Activated CD4-positive, alpha-beta T cell treated with anti-CD3 and anti-CD28 coated beads for 24 hours (primary cell): ENCODE measurements at regions not wholly inside any gene's neighbourhood (a gene's known extent, or its start where the extent isn't known, plus 50 kb on each side); places are given as distances from the start of the nearest gene placed in this dataset.

Experiments
- DNase-seq, 2 donors: peaks; one replicate each; pipeline ENCODE4 v3.0.0-alpha.2; 2020; ENCODE audit warnings: low read depth in 2 of 2

GRCh38 chr18:26794230-26795101, 71.0 kb downstream of the AQP4 start:
- DNase-seq: no peak

GRCh38 chr18:26792661-26793060, 72.8 kb downstream of the AQP4 start:
- DNase-seq: no peak

- DNase-seq: no peak
These were observed 73.8 kb downstream of the AQP4 start for GRCh38 chr18:26791676-26792075.

- no peak for DNase-seq
These were observed 80.9 kb downstream of the AQP4 start for GRCh38 chr18:26784599-26784998.

- no peak for DNase-seq
These were observed 82.3 kb downstream of the AQP4 start for GRCh38 chr18:26783170-26783569.

- no peak for DNase-seq
These were observed 84.8 kb downstream of the AQP4 start for GRCh38 chr18:26780520-26781325.

- DNase-seq: no peak
These were observed 87.5 kb downstream of the AQP4 start for GRCh38 chr18:26778054-26778393.

GRCh38 chr18:26777351-26778053, 88.0 kb downstream of the AQP4 start:
- DNase-seq: no peak

- DNase-seq: no peak
These were observed 92.8 kb downstream of the AQP4 start for GRCh38 chr18:26772691-26773090.

- no peak for DNase-seq
These were observed 94.0 kb downstream of the AQP4 start for GRCh38 chr18:26771524-26771923.

- no peak for DNase-seq
These were observed 97.1 kb downstream of the AQP4 start for GRCh38 chr18:26768385-26768784.

GRCh38 chr18:26765498-26765897, 100.0 kb downstream of the AQP4 start:
- DNase-seq: no peak

- DNase-seq: no peak
These were observed 100.9 kb downstream of the AQP4 start for GRCh38 chr18:26764586-26764985.

GRCh38 chr18:26764177-26764576, 101.3 kb downstream of the AQP4 start:
- no peak for DNase-seq

- no peak for DNase-seq
These were observed 101.9 kb downstream of the AQP4 start for GRCh38 chr18:26763446-26764110.

GRCh38 chr18:26757263-26758019, 108.1 kb downstream of the AQP4 start:
- no peak for DNase-seq

- no peak for DNase-seq
These were observed 109.0 kb downstream of the AQP4 start for GRCh38 chr18:26756556-26756955.

- DNase-seq: no peak
These were observed 118.6 kb downstream of the AQP4 start for GRCh38 chr18:26746826-26747475.

- no peak for DNase-seq
These were observed 119.1 kb downstream of the AQP4 start for GRCh38 chr18:26746398-26746797.
